HG03442 (cell line): ENCODE measurements at regions not wholly inside any gene's neighbourhood (a gene's known extent, or its start where the extent isn't known, plus 50 kb on each side); places are given as distances from the start of the nearest gene placed in this dataset.
"Not testable (repeated sequence)": the region's sequence is repeated elsewhere in the genome, so short reads cannot be mapped to it uniquely, and the experiment has no call there.

Experiments used
- ATAC-seq: cut with Tn5 transposase; IDR thresholded peaks from one replicate; pipeline ENCODE4 v1.9.1; 2021; ENCODE audit warnings: mild to moderate bottlenecking, moderate library complexity; ENCODE audit not compliant: unreplicated experiment

- ATAC-seq: no peak
Measured at GRCh38 chr3:102676424-102676823, 241.6 kb downstream of the ZPLD1 start.

DNA sequence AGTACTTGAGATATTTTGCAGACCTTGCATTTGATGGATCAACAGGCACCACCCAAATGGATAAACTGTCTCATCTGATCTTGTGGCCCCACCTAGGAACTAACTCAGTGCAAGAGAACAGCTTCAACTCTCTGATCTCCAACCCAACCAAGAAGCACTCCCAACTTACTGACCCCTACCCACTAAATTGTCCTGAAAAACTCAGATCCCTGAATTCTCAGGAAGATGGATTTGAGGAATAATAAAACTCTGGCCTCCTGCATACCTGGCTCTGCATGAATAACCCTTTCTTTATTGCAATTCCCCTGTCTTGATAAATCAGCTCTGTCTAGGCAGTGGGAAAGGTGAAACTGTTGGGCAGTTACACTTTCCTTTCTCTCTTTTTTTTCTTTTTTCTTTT is 247.9 kb downstream of the ZPLD1 start:
- no peak for ATAC-seq

- no peak for ATAC-seq
Measured at GRCh38 chr3:102686792-102687191, 252.0 kb downstream of the ZPLD1 start.

- ATAC-seq: no peak
Measured at GRCh38 chr3:102687851-102688555, 253.2 kb downstream of the ZPLD1 start.

DNA sequence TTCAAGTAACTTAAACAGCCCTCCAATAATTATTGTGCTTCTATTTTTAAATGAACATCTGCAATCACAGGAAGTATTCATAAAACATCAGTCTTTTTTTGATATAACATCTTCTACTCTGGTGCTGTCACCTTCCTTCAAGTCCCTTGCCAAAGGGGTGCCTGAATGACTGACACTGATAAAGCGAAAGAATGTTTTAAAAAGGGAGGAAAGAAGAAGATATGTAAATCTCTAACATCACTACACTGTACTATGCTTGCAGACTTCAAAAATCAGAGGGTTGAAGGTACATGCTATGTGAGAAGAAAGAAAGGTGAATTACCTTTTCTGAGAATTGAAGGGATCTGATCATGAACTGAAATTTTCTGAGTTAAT is 253.7 kb downstream of the ZPLD1 start:
- no peak for ATAC-seq

- ATAC-seq: no peak
Measured at GRCh38 chr3:102691507-102691906, 256.7 kb downstream of the ZPLD1 start.

GRCh38 chr3:102699104-102699818 is 264.4 kb downstream of the ZPLD1 start:
- ATAC-seq: no peak

- no peak for ATAC-seq
Measured at GRCh38 chr3:102699819-102700140, 265.0 kb downstream of the ZPLD1 start.

GRCh38 chr3:102712896-102713295 is 278.1 kb downstream of the ZPLD1 start:
- ATAC-seq: no peak

- ATAC-seq: peak; percentile 3
Measured at GRCh38 chr3:102714567-102714966, 279.8 kb downstream of the ZPLD1 start.

GRCh38 chr3:102715030-102715697 is 280.3 kb downstream of the ZPLD1 start:
- peak; percentile 96 for ATAC-seq

GRCh38 chr3:102718651-102719050 is 283.8 kb downstream of the ZPLD1 start:
- no peak for ATAC-seq

DNA sequence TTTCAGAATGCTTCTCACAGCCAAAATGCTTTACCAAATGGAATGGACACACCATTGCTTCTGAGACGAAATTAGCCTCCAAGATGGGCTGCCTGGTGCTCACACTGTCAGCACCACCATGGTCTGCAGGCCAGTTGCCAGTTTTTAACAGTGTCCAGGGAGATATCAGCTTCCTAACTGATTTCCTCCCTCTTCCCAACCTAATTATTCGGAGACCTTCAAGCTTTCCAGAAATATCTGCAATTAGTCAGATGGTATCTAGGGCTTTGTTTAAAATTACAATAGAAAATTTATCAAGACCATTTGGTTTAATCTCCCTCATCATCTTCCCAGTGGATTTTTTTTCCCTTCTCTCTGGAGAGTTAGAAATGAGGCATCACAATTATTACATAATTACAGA is 287.5 kb downstream of the ZPLD1 start:
- no peak for ATAC-seq

DNA sequence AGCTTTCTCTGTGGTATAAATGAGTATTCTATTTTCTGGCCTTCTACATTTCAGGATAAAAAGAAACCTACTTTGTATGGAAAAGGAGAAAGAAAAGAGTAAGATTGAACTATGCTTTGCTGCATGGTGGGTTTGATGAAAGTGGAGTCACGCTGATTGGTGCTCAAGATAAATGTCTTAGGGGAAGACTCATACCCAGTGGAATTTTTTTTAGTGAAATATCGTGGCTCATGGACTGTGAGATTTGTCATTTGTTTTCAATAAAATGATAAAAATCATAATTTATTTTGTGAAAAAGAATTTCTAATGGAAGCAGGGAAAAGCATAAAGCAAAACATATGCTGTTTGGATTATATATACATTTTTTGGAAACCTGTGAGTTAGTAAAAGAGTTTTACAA is 292.5 kb downstream of the ZPLD1 start:
- ATAC-seq: no peak

- ATAC-seq: not testable (repeated sequence)
Measured at GRCh38 chr3:102732581-102732980, 297.8 kb downstream of the ZPLD1 start.

DNA sequence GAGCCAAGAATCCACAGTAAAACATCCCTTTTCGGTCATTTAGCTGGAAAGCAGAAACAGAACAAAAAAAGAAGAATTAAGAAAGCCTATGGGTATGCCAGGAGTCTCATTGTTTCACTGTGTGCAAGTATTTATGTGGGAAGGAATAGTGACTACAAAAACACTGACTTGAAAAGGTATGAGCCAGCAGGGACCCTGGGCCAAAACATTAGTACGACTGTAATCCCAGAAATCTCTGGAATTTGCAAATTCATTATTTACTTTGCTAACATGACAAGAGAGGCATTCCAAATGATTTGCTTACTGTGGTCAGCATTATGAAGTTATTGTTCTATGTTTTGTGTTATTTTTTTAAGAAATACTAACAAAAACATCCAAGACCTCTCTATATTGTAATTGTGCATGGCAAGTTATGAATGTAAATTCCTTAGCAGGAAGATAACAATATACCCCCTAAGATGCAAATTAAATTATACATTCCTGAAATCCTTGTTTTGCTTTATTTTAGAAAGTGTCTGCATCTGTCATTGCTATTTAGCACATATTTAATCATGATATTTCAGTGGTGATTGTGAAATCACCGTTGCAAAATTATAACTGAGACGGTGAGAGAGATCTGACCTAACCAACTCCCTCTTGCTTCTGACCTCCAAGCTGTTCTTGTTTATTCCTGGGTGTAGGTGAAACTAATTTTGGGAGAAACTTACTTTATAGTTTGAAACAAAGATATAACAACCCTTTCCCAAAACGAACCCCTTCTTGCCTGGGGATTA is 299.2 kb downstream of the ZPLD1 start:
- no peak for ATAC-seq

DNA sequence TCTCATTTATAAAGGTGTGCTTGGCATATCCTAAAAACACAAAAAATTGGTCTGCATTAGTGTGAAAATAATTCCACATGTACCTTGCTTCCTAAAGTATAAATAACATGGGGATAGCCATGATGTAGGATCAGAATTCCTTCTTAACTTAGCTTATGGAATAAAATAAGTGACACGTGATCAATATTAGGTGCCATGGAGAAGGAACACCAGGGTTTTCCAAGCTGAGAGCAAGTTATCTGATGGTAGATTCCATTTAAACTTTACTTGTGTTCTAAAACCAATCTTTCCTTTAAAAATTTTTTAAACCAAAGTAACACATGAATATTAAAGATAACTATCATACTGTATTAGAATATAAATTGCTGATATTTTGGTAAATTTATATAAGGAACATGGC is 300.5 kb downstream of the ZPLD1 start:
- no peak for ATAC-seq

- ATAC-seq: no peak
Measured at GRCh38 chr3:102736288-102736974, 301.6 kb downstream of the ZPLD1 start.

DNA sequence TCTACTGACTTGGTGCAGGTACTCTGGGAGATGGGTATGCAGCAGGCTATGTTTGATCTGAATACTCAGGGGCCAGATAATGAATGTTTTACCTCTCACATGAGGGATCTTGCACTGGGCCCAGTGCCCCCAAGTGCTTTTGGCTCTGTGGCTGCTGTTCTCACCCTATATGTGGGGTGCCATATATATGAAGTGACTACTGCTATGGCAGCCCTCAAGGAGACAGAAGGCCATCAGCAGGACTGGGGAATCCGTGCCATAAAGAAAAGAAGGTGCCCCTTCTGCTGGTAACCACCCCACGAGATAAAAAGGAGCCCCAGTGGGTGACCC is 302.1 kb downstream of the ZPLD1 start:
- no peak for ATAC-seq

DNA sequence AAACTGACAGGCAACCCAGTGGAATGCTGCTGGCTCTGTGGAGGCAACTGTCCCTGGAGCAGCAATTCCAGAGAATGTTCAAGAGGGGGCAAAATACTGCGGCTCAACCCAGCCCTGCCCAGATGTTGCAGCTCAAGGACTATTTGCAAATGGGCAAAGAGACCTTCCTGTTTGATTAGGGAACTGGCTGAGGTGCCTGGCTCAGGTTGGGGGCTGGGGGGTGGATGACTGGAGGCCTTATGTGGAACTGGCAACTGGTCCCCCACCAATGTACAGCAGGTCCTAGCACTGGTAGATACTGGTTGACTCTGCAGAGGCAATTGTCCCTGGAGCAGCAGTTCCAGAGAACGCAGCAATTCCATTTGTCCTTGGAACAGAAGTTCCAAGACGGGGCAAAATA is 302.5 kb downstream of the ZPLD1 start:
- no peak for ATAC-seq

- no peak for ATAC-seq
Measured at GRCh38 chr3:102741105-102741504, 306.3 kb downstream of the ZPLD1 start.
